A549 (cell line): ENCODE measurements at regions not wholly inside any gene's neighbourhood (a gene's known extent, or its start where the extent isn't known, plus 50 kb on each side); places are given as distances from the start of the nearest gene placed in this dataset.

Source experiments
- ATAC-seq, 2 experiments: fragments of 200-7000 bp in 1 of 2; fragments of >200 bp in 1 of 2; cut with Nextera tagmentation in 1 of 2; cut with Tn5 transposase in 1 of 2; 3 replicates each; pipeline versions ENCODE4 v1.8.0 to v1.9.1; 2018 to 2020; ENCODE audit warnings: mild to moderate bottlenecking in 1 of 2, moderate library complexity in 1 of 2
- CTCF ChIA-PET: fragments of 300-600 bp; sonication (Branson Sonifier 250); formaldehyde crosslinking; extraction: SDS; loops from one replicate; lab custom pipeline; 2021; ENCODE audit warnings: antibody characterized with exemption, inconsistent platforms; lab: Yijun Ruan, JAX
- POLR2A ChIA-PET: fragments of 350-600 bp; formaldehyde crosslinking; extraction: SDS; loops from one replicate; lab custom pipeline; 2021; ENCODE audit warnings: antibody characterized with exemption, inconsistent platforms; lab: Yijun Ruan, JAX
- DNase-seq, 2 experiments: peaks; one replicate each; pipeline versions ENCODE4 v3.0.0 to v3.0.0-alpha.2; 2011 to 2016; ENCODE audit warnings: low read depth in 1 of 2, low spot score in 1 of 2
- FAIRE-seq: peaks from 2 replicates; lab custom pipeline; 2011; peaks lifted over from hg19 to GRCh38; lab: Jason Lieb, UNC
- H3K27ac ChIP-seq, 2 experiments: fragments of >200 bp; sonication (Bioruptor Twin); formaldehyde crosslinking; 3 replicates each; pipeline ENCODE4 v1.5.1; 2016 to 2017
- H3K4me1 ChIP-seq: fragments of >200 bp; sonication (Bioruptor Twin); formaldehyde crosslinking; 3 replicates; pipeline ENCODE4 v1.6.1; 2016
- H3K4me2 ChIP-seq: fragments of >200 bp; sonication (Bioruptor Twin); formaldehyde crosslinking; 3 replicates; pipeline ENCODE4 v1.6.1; 2016
- H3K4me3 ChIP-seq: fragments of >200 bp; sonication (Bioruptor Twin); formaldehyde crosslinking; 3 replicates; pipeline ENCODE4 v1.5.1; 2016
- H3K9me3 ChIP-seq: fragments of >200 bp; sonication (Bioruptor Twin); formaldehyde crosslinking; 3 replicates; pipeline ENCODE4 v1.6.1; 2016
- BHLHE40 ChIP-seq: IDR thresholded peaks from 2 replicates; pipeline ENCODE4 v1.6.1; 2012; ENCODE audit warnings: low read depth, low read length, inconsistent platforms
- CBX8 ChIP-seq: fragments of 200-600 bp; sonication (generic); IDR thresholded peaks from 2 replicates; pipeline ENCODE4 v1.6.1; 2016
- CHD2 ChIP-seq: fragments of 150-350 bp; IDR thresholded peaks from 2 replicates; pipeline ENCODE4 v1.6.1; 2014; ENCODE audit warnings: low read length; ENCODE audit not compliant: partially characterized antibody
- EHF ChIP-seq: fragments of 250-450 bp; sonication (Bioruptor Pico); IDR thresholded peaks from 2 replicates; pipeline ENCODE4 v1.5.0; 2020; ENCODE audit warnings: mild to moderate bottlenecking
- EHMT2 ChIP-seq: fragments of 200-600 bp; sonication (generic); IDR thresholded peaks from 2 replicates; pipeline ENCODE4 v1.6.1; 2016; ENCODE audit warnings: antibody characterized with exemption, low read depth, mild to moderate bottlenecking, moderate library complexity
- EP300 ChIP-seq, 2 experiments: fragments of >200 bp; sonication (Bioruptor Twin); formaldehyde crosslinking; IDR thresholded peaks; 2 replicates in 1 of 2; 3 replicates in 1 of 2; pipeline ENCODE4 v1.6.1; 2016 to 2017
- HDAC2 ChIP-seq: fragments of 200-600 bp; sonication (generic); IDR thresholded peaks from 2 replicates; pipeline ENCODE4 v1.6.1; 2016
- JUNB ChIP-seq: fragments of >200 bp; sonication (Bioruptor Twin); formaldehyde crosslinking; IDR thresholded peaks from 2 replicates; pipeline ENCODE4 v1.6.1; 2016
- KDM5A ChIP-seq: fragments of 200-600 bp; sonication (generic); IDR thresholded peaks from 2 replicates; pipeline ENCODE4 v1.6.1; 2016; ENCODE audit warnings: antibody characterized with exemption, mild to moderate bottlenecking
- MAZ ChIP-seq: fragments of 150-350 bp; IDR thresholded peaks from 2 replicates; pipeline ENCODE4 v1.6.1; 2014; ENCODE audit warnings: antibody characterized with exemption, low read depth, low read length, borderline replicate concordance
- MYC ChIP-seq: IDR thresholded peaks from 2 replicates; pipeline ENCODE4 v1.6.1; 2012; ENCODE audit warnings: mild to moderate bottlenecking, inconsistent platforms, low read length, improper control_type of control experiment, borderline replicate concordance
- NFE2L2 ChIP-seq: fragments of 150-350 bp; conservative IDR thresholded peaks from 2 replicates; pipeline ENCODE4 v1.6.1; 2014; ENCODE audit warnings: low read length
- PHF8 ChIP-seq: fragments of 200-600 bp; sonication (generic); IDR thresholded peaks from 2 replicates; pipeline ENCODE4 v1.6.1; 2016; ENCODE audit warnings: low read depth, mild to moderate bottlenecking, antibody characterized with exemption, moderate library complexity, borderline replicate concordance
- POLR2AphosphoS2 ChIP-seq: conservative IDR thresholded peaks from 2 replicates; pipeline ENCODE4 v1.6.1; 2012; ENCODE audit warnings: low read length, improper control_type of control experiment, inconsistent platforms
- RCOR1 ChIP-seq: fragments of 150-350 bp; IDR thresholded peaks from 2 replicates; pipeline ENCODE4 v1.6.1; 2014; ENCODE audit warnings: antibody characterized with exemption, low read length, low read depth
- RFX5 ChIP-seq: fragments of 450-650 bp; IDR thresholded peaks from 2 replicates; pipeline ENCODE4 v1.7.1; 2014; ENCODE audit warnings: antibody characterized with exemption, mild to moderate bottlenecking, moderate library complexity
- ZNF302 ChIP-seq: fragments of 250-450 bp; sonication (Bioruptor Pico); IDR thresholded peaks from 2 replicates; pipeline ENCODE4 v1.9.0; 2021; ENCODE audit warnings: inconsistent platforms, mild to moderate bottlenecking, moderate library complexity
- ZSCAN20 ChIP-seq: fragments of 250-450 bp; sonication (Bioruptor Pico); IDR thresholded peaks from 2 replicates; pipeline ENCODE4 v1.8.0; 2022; ENCODE audit warnings: mild to moderate bottlenecking, moderate library complexity
- WGBS: methylation state at CpG from one replicate; pipeline ENCODE4 v1.1.6; 2017; ENCODE audit errors: missing lambda C conversion rate; 5-methylcytosine and 5-hydroxymethylcytosine counted together
- TF ChIP-seq, protein P1 (sequence below): fragments of >200 bp; sonication (Bioruptor Twin); formaldehyde crosslinking; IDR thresholded peaks from 3 replicates; pipeline ENCODE4 v1.6.1; 2016
- TF ChIP-seq, protein P2 (sequence below): fragments of 450-650 bp; IDR thresholded peaks from 2 replicates; pipeline ENCODE4 v1.6.1; 2014; ENCODE audit warnings: antibody characterized with exemption

DNA sequence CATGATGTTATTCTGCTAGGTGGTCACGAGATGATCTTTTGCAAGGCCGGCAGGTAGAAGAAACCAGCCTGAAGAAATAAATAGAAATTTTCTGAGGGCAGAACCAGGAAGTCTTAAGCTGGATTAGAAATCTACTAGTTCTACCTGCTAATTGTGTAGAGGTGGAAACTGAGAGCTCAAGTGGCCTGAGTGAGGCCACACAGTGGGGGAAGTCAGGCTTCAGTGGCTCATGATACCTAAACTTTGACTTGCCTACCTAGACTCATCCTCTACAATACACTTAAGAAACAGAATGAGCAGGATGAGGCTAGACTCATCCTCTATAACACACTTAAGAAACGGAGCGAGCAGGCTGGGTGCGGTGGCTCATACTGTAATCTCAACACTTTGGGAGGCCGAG lies 134.9 kb upstream of the NDUFV2 start:
- ATAC-seq = no peak
- 97% methylated on average over 6 of the region's 6 CpGs for WGBS
- FAIRE-seq = no peak
- POLR2A ChIA-PET = no interaction called here
- H3K9me3 ChIP-seq = 0 out of 3 replicates have a peak, but pooled peaks cover 2% of the 10 kb centered on the region
- peaks cover 6% of the 10 kb centered on the region; the same call in 2 of the 3 replicates for H3K4me1 ChIP-seq
- CTCF ChIA-PET = no interaction called here
- no peak overlapping the region for H3K27ac ChIP-seq
- no peak overlapping the region for H3K4me2 ChIP-seq
- no peak for DNase-seq
- no peak for TF ChIP-seq MYC
- TF ChIP-seq NFE2L2 = no peak
- no peak for TF ChIP-seq POLR2AphosphoS2
- TF ChIP-seq CBX8 = no peak
- no peak for TF ChIP-seq KDM5A
- TF ChIP-seq ZSCAN20 (CRISPR knock-in tag) = no peak
- no peak for TF ChIP-seq EHMT2
- no peak for TF ChIP-seq BHLHE40
- no peak for TF ChIP-seq HDAC2
- no peak for TF ChIP-seq RCOR1
- no peak for TF ChIP-seq JUNB
- no peak for TF ChIP-seq EP300 (IDR thresholded peaks at IDR 0.05)
- no peak overlapping the region for H3K4me3 ChIP-seq

DNA sequence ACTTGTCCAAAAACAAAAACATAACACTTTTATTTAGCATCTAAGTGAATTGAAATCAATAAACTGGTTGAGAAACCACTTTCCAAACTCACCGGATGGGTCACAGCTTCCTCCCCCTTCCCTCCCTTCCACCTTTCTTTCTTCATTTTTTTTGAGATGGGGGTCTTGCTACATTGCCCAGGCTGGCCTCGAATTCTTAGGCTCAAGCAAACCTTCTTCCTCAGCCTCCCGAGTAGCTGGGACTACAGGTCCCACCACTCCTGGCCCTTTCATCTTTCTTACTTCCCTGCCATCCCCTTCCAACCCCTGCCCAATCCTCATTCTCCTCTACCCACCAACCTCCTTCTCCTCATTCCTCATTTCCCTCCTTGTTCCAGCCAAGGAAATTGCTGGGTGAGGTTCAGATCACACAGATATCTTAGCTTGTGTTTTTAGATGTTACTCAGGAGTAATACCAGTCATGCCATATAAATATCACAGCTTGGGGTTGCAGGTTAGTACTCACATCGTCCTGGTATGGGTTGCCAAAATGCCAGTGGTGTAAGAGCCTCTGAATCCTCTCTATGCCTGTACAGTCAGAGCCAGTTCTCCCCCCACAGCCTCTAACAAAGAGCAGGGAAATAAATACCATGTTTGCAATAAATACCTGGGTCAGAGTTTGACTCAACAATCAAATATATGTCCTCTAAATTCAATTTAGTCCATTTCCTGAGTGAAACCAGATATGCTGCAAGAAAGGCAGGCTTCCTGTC lies 132.7 kb upstream of the NDUFV2 start:
- H3K4me1 ChIP-seq = no peaks in the 10 kb centered on the region
- TF ChIP-seq, protein P1, sequence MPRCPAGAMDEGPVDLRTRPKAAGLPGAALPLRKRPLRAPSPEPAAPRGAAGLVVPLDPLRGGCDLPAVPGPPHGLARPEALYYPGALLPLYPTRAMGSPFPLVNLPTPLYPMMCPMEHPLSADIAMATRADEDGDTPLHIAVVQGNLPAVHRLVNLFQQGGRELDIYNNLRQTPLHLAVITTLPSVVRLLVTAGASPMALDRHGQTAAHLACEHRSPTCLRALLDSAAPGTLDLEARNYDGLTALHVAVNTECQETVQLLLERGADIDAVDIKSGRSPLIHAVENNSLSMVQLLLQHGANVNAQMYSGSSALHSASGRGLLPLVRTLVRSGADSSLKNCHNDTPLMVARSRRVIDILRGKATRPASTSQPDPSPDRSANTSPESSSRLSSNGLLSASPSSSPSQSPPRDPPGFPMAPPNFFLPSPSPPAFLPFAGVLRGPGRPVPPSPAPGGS = no peak
- TF ChIP-seq NFE2L2 (no peak), BHLHE40 (no peak), PHF8 (no peak), CHD2 (no peak), MYC (no peak)
- WGBS = 44% methylated on average over 4 of the region's 4 CpGs
- no peak overlapping the region for H3K4me3 ChIP-seq
- FAIRE-seq (no peak), DNase-seq (no peak), ATAC-seq (no peak)
- 0 out of 3 replicates have a peak, but pooled peaks cover 14% of the 10 kb centered on the region for H3K9me3 ChIP-seq
- CTCF ChIA-PET = interaction anchor here (3.2 kb wide), 1 partner anchor 13 kb away, joined by 12 read pairs; no protein-coding TSS in a partner anchor
- no peak overlapping the region for H3K4me2 ChIP-seq
- peak overlapping the region in 1 of 2 experiments; percentile 21; a peak in 1 of 6 replicates for H3K27ac ChIP-seq
- POLR2A ChIA-PET = no interaction called here

DNA sequence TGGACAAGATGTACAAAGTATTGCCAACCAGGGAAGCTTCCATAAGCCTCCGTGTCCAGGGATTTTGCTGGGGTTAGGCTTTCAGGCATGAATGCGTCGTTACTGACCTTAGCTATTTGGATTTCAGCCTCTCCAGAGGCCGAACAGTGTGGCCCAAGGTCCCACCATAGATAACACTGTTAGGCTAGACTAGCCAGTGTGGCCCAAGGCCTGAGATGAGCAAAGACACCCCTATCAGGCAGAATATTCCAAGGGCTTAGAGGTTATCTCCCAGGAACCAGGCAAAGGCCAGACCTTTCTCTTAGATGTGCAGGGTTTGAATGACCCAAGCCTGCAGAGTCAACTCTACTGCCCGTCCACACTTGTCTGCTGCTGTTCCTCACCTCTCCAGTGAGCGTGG lies 131.7 kb upstream of the NDUFV2 start:
- no peak for ATAC-seq
- no peak for DNase-seq
- FAIRE-seq = no peak
- Histone ChIP-seq H3K4me2 (no peak overlapping the region), H3K27ac (no peak overlapping the region), H3K4me3 (no peak overlapping the region), H3K9me3 (0 out of 3 replicates have a peak, but pooled peaks cover 14% of the 10 kb centered on the region), H3K4me1 (no peaks in the 10 kb centered on the region)
- CTCF ChIA-PET = interaction anchor here (0.5 to 3.2 kb wide), 3 partner anchors 11 to 48 kb away, joined by 3 to 12 read pairs (median 3); no protein-coding TSS in a partner anchor
- POLR2A ChIA-PET = no interaction called here
- 77% methylated on average over 4 of the region's 6 CpGs for WGBS
- TF ChIP-seq HDAC2 (no peak), ZNF302 (CRISPR knock-in tag) (no peak), KDM5A (no peak), EHF (CRISPR knock-in tag) (no peak), ZSCAN20 (CRISPR knock-in tag) (no peak), RFX5 (no peak), MAZ (no peak)
- TF ChIP-seq, protein P2, sequence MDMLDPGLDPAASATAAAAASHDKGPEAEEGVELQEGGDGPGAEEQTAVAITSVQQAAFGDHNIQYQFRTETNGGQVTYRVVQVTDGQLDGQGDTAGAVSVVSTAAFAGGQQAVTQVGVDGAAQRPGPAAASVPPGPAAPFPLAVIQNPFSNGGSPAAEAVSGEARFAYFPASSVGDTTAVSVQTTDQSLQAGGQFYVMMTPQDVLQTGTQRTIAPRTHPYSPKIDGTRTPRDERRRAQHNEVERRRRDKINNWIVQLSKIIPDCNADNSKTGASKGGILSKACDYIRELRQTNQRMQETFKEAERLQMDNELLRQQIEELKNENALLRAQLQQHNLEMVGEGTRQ = no peak
